HG02642 (cell line): ENCODE measurements at regions not wholly inside any gene's neighbourhood (a gene's known extent, or its start where the extent isn't known, plus 50 kb on each side); places are given as distances from the start of the nearest gene placed in this dataset.

Experiments used
- ATAC-seq: cut with Tn5 transposase; IDR thresholded peaks from one replicate; pipeline ENCODE4 v1.9.1; 2021; ENCODE audit warnings: mild to moderate bottlenecking; ENCODE audit not compliant: unreplicated experiment, poor library complexity

GRCh38 chr13:62337109-62337880 lies 921.6 kb upstream of the PCDH20 start:
- no peak for ATAC-seq

GRCh38 chr13:62336507-62336906 lies 920.9 kb upstream of the PCDH20 start:
- ATAC-seq: no peak

GRCh38 chr13:62333466-62333865 lies 917.8 kb upstream of the PCDH20 start:
- no peak for ATAC-seq

- ATAC-seq: no peak
These were observed 915.7 kb upstream of the PCDH20 start for GRCh38 chr13:62331384-62331783.

GRCh38 chr13:62327367-62327766 lies 911.7 kb upstream of the PCDH20 start:
- ATAC-seq: no peak

DNA sequence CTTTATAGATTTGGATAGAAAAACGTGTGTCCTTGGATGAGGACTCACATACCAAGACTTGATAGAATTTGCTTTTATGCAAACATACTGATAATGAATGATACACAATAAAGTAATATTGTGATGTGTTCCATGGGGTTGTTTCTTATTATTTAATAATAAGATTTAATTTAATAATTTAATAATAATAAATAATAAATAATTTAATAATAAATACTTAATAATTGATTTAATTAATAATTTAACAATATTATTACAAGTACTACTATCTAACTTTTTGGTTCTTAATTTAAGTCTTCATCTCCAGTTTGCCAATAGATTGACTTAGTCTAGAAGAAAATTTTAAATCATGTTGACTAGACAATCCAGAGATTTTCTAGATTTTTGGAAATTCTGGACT lies 909.2 kb upstream of the PCDH20 start:
- no peak for ATAC-seq

- no peak for ATAC-seq
These were observed 906.2 kb upstream of the PCDH20 start for GRCh38 chr13:62321895-62322294.

- no peak for ATAC-seq
These were observed 905.5 kb upstream of the PCDH20 start for GRCh38 chr13:62321139-62321538.

DNA sequence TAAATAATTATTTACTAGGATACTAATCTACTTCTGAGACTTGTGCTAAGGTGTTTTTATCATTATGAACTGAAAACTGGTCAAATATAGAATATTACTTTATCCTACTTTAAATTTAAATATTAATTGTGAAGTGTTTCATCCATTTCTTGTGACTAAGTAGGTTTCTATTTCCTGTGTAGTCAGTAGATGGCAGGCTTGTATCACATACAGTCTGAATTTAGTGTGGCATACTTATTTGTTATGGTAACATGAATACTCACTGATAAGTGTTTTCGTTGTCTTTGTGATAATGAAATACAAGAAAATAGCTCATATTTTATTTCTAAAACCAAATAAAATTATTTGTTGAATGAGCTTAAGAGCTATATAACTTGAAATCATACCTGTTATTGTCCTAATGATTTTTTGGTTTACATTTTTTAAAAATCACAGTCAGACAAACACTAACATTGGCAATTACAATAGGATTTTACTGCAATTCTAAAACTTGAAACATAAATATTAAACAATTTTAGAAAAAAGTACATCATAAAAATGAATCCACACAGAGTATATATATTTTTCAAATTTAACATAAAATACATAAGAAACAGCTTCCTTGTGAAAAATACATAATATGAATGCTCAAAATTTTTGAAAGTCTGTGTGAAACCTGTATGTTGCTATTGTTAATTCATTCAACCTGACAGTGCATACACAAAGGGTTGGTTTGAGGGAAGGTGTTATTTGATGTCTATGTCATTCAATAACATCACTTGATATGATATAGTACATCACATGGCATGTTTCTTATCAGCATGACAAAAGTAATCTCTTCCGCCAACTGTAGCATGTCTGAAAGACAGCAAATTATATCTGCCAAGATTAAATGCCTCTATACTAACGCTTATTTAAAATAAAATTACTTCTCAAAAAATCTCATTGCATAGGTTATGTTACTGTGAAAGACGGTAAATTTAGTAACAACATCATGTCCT lies 904.8 kb upstream of the PCDH20 start:
- ATAC-seq: peak; percentile 57

GRCh38 chr13:62309904-62310303 lies 894.3 kb upstream of the PCDH20 start:
- no peak for ATAC-seq

DNA sequence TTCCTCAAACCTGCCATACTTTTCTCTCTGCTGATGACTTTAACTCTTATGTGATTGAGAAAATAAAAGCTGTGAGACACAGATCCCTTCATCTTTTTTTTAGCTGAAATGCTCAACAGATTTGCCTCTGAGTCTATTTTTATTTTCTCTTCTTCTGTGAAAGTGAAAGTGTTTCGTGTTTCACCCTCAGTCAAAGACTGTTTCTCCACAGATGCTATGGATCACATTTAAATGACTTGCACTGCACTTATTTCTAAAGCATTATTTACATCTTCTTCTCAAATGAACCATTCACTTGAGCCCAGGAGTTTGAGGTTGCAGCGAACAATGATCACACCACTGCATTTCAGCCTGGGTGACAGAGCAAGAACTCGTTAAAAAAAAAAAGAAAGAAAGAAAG lies 890.1 kb upstream of the PCDH20 start:
- peak; percentile 91 for ATAC-seq

DNA sequence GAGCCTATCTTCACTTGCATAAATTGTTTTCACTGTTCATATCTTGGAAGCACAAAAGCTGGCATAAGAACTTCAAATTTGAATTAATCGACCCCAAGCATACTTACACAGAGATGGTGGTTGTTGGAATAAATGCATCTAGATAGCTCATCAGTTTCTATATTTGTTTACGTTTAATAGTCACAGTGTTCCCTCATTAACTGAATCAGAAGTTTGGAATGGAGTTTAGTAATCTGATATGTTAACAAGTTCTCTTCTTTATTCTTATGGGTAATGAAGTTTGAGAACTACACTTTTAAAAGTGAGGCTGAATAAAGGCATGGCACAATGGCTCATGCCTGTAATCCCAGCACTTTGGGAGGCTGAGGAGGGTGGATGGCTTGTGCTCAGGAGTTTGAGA lies 886.7 kb upstream of the PCDH20 start:
- ATAC-seq: no peak

DNA sequence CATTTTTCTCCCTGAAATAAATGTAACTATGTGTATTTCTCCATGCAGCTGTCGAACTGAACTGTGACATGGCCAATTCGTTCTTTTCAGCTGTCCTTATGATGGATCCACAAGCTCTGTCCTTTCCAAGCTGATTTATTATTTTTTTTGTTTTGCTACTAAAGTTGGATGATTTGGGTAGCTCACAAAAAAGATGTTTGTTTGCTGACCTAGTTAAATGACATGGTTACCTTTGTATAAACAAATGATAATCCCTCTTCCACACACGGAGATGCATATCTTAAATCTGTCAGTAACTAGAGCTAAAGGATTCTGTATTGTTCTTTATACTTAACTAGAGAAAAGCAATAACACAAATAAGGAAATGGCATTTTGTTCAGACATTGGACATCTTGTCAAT lies 884.3 kb upstream of the PCDH20 start:
- ATAC-seq: no peak

DNA sequence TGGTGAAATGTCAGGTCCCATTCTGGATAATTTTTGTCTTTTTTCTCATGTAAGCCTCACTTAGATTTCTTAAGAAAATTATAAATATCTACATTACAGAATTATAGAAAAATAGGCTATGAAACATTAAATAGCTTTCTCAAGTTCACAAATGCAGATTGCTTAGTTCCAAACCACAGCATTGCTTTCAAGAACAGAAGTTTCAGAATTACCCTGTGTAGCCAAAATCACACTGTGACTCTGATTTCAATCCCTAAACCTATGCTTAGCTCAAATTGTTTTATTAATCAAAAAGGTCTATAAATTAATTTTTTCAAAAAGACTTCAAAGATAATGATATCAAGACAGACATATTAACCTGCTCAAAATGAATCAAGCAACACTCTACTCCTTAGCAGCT lies 881.2 kb upstream of the PCDH20 start:
- ATAC-seq: no peak

DNA sequence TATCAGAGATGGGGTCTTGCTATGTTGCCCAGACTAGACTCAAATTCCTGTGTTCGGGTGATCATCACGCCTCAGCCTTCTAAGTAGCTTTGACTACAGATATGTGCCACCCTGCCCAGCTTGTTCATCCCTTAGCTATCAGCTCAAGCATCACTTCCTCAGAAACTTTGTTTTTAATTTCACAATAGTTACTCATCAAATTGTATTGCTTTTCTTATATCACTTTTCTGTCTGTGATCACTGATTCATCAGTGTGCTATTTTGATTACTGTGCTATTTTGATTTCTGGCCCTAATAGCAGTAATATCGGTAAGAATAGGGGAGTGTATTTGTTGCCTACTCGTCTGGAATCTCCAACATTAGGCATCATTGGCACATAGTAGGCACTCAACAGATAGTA lies 878.6 kb upstream of the PCDH20 start:
- ATAC-seq: no peak

- ATAC-seq: no peak
These were observed 877.2 kb upstream of the PCDH20 start for GRCh38 chr13:62292714-62293480.

GRCh38 chr13:62290542-62290941 lies 874.9 kb upstream of the PCDH20 start:
- ATAC-seq: no peak

GRCh38 chr13:62287764-62288163 lies 872.1 kb upstream of the PCDH20 start:
- no peak for ATAC-seq

- peak; percentile 55 for ATAC-seq
These were observed 864.9 kb upstream of the PCDH20 start for GRCh38 chr13:62280590-62280989.

DNA sequence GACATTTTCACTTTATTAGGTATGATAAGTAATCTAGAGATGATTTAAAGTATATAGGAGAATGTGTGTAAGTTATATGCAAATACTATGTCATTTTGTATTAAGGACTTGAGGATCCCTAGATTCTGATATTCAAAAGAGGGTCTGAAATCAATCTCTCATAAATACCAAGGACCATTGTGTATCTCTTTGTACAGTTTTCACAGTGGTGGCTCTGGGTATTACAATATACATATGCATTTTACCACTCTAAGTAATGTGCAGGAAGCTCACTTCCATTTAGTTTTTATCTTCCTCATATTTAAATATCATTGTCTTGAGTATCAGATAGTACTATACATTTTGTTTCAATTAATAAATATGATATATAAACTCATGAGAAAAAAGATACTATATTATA lies 862.6 kb upstream of the PCDH20 start:
- no peak for ATAC-seq

- ATAC-seq: no peak
These were observed 836.1 kb upstream of the PCDH20 start for GRCh38 chr13:62251734-62252133.
